ENCODE measurements at regions not wholly inside any gene's neighbourhood (a gene's known extent, or its start where the extent isn't known, plus 50 kb on each side); places are given as distances from the start of the nearest gene placed in this dataset.
"Not testable (repeated sequence)": the region's sequence is repeated elsewhere in the genome, so short reads cannot be mapped to it uniquely, and the experiment has no call there.

GRCh38 chr5:42089705-42090104 is 164.6 kb downstream of the FBXO4 start:
- DNase-seq (ENCODE audit: low read depth): no peak

- no peak for DNase-seq (ENCODE audit: low read depth)
Observed at GRCh38 chr5:42090162-42090561, 165.1 kb downstream of the FBXO4 start.

- not testable (repeated sequence) for DNase-seq (ENCODE audit: low read depth)
Observed at GRCh38 chr5:42099846-42100245, 174.8 kb downstream of the FBXO4 start.

- no peak for DNase-seq (ENCODE audit: low read depth)
Observed at GRCh38 chr5:42108468-42108867, 183.4 kb downstream of the FBXO4 start.

- DNase-seq (ENCODE audit: low read depth): no peak
Observed at GRCh38 chr5:42109006-42109572, 184.0 kb downstream of the FBXO4 start.

DNA sequence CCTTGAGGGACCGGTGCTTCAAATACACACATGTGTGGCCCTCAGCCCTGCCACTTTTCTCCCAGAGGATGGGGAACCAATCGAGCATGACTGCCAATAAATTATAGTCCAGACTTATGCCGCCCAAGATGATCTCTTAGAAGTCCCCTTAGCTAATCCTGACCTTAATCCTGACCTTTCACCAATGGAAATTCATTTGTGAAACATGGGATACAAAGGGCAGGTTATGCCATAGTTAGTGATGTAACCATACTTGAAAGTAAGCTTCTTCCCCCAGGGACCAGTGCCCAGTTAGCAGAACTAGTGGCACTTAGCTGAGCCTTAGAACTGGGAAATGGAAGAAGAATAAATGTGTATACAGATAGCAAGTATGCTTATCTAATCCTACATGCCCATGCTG is 190.6 kb downstream of the FBXO4 start:
- not testable (repeated sequence) for DNase-seq (ENCODE audit: low read depth)

DNA sequence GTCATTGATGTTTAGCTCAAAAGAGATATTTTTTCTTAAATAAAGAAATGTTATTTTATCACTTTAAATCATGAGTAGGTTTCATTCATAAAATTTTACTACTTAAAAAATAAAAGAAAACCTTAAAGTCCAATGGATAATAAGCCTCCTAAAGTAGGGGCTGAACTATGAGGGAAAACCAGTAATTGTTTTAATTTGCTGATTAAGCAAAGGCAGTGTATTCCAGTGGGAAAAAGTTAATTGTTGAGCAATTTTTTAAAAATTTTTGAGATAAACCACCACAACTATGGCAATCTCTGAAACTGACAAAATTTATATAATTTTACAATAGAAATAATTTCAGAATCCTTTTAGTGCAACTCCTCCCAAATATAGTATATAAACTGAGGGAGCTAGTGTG is 195.0 kb downstream of the FBXO4 start:
- DNase-seq (ENCODE audit: low read depth): no peak

GRCh38 chr5:42121401-42121800 is 196.3 kb downstream of the FBXO4 start:
- no peak for DNase-seq (ENCODE audit: low read depth)

GRCh38 chr5:42131081-42131480 is 206.0 kb downstream of the FBXO4 start:
- no peak for DNase-seq (ENCODE audit: low read depth)

DNA sequence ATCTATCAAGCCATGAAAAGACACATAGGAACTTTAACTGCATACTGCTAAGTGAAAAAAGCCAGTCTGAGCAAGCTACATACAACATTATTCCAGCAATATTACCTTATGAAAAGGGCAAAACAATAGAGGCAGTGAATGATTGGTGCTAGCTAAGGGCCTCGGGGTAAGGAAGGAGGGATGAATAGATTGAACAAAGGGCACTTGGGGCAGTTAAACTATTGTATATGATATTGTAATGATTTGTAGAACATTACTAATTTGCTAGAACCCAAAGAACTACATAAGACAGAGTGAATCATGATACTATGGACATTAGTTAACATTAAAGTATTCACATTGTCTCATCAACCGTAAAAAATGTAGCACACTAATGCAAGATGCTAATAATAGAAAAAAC is 218.3 kb downstream of the FBXO4 start:
- DNase-seq (ENCODE audit: low read depth): no peak

DNA sequence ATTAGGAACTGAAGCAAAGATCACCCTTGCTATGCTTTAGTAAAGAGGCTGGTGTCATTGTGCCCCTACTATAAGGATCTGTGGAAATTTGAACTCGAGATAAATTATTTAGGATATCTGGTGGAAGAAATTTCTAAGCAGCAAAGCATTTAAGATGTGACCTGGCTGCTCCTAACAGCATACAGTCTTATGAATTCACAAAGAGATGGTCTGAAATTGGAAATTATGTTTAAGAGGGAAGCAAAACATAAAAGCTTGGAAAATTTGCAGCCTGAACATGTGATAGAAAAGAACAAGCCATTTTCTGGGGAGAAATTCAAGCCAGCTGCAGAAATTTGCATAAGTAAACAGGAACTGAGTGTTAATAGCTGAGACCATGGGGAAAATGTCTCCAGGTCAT is 223.7 kb downstream of the FBXO4 start:
- no peak for DNase-seq (ENCODE audit: low read depth)

DNA sequence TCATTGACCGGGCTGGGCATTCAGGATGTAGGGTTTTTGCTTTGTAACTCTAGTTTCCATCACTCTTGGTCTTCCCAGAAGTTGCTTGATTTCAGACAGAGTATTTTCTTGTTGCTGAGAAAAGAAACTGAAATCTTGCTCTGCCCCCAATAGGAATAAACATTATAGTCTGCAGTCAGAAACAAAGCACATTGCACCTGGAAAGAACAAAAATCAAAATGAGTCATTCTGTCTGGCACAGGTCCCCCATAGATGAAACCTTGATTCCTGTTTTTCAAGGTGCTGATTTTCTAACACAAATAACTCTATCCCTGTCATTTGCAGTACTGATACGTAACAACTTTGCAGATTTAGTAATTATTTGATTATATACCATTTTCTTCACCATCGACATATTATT is 232.1 kb downstream of the FBXO4 start:
- DNase-seq (ENCODE audit: low read depth): no peak

DNA sequence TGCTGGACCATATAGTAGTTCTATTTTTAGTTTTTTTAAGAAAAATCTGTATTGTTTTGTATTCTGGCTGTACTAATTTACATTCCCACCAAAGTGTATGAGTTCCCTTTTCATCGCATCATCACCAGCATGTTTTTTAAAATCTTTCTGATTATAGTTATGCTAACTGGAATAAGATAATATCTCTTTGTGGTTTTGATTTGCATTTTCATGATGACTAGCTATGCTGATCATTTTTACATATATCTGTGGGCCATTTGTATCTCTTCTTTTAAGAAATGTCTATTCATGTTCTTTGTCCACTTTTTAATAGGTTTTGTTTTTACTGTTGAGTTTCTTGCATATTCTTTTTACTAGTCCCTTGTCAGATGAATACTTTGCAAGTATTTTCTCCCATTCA is 238.0 kb downstream of the FBXO4 start:
- DNase-seq (ENCODE audit: low read depth): no peak

DNA sequence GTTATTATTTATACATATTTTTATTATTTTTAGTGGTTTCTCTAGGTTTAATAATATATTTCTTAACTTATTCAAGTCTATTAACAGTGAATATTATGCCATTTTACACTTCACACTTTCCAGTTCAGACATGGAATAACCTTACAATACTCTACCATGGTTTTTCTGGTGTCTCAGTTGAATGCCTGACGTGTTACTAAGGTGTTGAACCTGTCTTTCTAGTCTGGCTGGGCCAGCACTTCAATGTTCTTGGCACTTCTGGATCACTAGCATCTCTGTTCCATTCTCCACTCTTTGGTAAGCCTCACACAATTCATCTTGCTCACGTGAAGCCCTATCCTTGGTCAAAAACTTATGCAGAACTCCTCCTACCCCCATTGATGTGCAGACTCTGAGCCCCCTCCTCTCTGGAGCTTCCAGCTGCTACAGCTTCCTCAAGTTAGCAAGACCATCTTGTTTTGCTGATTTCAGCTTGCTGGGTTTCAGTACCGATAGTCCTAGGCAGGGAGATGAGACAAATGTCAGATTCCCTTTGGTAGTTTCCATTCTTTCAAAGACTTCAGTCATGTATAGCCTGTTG is 243.1 kb downstream of the FBXO4 start:
- DNase-seq (ENCODE audit: low read depth): no peak

GRCh38 chr5:42176118-42176517 is 247.1 kb upstream of the GHR start:
- not testable (repeated sequence) for DNase-seq (ENCODE audit: low read depth)

DNA sequence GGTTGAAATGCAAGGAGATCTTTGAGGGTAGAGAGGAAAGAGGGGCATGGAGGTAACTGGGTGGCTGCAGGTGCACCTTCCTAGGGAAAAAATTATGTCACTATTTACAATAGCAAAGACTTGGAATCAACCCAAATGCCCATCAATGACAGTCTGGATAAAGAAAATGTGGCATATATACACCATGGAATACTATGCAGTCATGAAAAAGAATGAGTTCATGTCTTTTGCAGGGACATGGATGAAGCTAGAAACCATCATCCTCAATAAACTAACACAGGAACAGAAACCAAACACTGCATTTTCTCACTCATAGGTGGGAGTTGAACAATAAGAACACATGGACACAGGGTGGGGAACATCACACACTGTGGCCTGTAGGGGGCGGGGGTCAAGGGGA is 243.4 kb upstream of the GHR start:
- not testable (repeated sequence) for DNase-seq (ENCODE audit: low read depth)

GRCh38 chr5:42216904-42217303 is 206.3 kb upstream of the GHR start:
- no peak for DNase-seq (ENCODE audit: low read depth)

- no peak for DNase-seq (ENCODE audit: low read depth)
Observed at GRCh38 chr5:42217791-42218190, 205.4 kb upstream of the GHR start.

DNA sequence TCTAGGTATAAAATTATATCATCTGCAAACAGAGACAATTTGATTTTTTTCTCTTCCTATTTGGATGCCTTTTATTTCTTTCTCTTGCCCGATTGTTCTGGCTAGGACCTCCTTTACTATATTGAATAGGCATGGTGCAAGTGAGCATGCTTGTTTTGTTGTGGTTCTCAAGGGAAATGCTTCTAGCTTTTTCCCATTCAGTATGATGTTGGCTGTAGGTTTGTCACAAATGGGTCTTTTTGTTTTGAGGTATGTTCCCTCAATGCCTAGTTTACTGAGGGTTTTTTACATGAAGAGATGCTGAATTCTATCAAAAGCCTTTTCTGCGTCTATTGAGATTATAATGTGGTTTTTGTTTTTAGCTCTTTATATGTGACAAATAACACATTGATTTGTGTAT is 198.2 kb upstream of the GHR start:
- no peak for DNase-seq (ENCODE audit: low read depth)

- no peak for DNase-seq (ENCODE audit: low read depth)
Observed at GRCh38 chr5:42228279-42228678, 195.0 kb upstream of the GHR start.

- no peak for DNase-seq (ENCODE audit: low read depth)
Observed at GRCh38 chr5:42230839-42231238, 192.4 kb upstream of the GHR start.

DNA sequence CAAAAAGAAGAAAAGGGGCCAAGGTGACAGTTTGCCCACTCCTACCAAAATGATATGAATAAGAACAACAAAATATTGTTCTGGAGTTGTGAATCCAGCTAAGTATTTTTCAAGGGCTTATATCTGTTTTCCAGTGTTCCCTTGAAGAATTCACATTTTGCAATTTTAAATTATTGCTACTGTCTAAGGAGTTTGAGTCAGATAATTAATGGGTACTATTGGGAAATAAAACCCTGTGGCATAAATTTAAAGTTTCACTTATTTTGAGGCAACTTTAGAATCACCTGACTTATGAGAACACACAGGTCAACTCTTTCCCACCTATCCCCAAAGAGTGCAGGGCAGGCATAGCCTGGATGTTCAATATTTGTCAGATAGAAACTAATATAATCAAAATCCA is 188.0 kb upstream of the GHR start:
- DNase-seq (ENCODE audit: low read depth): no peak

GRCh38 chr5:42235837-42236236 is 187.4 kb upstream of the GHR start:
- DNase-seq (ENCODE audit: low read depth): no peak

- DNase-seq (ENCODE audit: low read depth): no peak
Observed at GRCh38 chr5:42241636-42242035, 181.6 kb upstream of the GHR start.

Data from T follicular helper cell (primary cell).